NCI-H1417 (cell line): ENCODE measurements at regions not wholly inside any gene's neighbourhood (a gene's known extent, or its start where the extent isn't known, plus 50 kb on each side); places are given as distances from the start of the nearest gene placed in this dataset.
"Not testable (repeated sequence)": the region's sequence is repeated elsewhere in the genome, so short reads cannot be mapped to it uniquely, and the experiment has no call there.

Experiments
- DNase-seq, 3 experiments: peaks; one replicate each; lab custom pipeline; 2025; lab: John Stamatoyannopoulos, UW

DNA sequence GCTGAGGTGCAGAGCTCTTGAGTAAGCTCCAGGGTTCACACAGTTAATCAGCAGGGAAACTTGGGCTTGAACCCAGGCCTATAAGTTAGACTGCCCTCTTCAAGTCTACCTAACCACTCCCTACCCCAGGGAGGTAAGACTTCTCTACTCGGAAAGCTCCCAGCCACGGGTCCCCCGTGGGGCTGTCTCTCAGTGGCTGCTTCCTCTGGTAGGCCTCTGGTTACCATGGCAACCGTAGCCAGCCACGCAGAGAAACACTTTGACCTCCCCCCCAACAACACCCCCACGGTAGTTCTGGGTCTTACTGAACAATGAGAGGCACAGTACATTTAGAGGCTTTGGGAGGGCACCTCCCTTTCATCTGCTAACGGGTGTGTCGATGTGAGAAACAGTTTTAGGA lies 245.2 kb downstream of the AACS start:
- no peak for DNase-seq

DNA sequence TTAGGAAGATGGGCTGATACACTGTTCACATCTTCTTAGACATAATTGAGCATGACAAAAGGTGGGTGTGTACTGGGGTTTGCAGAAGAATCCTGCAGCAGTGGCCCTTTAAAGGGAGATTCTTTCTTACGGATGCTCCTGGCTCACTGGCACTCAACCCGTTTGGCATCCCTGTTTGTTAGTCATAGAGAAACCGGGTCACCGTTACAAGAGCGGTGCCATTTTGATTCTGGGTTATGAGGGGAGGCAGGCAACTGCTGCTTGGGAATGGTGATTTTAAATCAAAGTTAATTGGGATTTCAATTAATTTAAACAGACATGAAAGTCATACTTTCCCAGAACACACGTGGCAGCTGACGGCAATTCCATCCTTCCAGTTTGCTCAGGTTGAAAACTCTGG lies 245.8 kb downstream of the AACS start:
- no peak for DNase-seq

DNA sequence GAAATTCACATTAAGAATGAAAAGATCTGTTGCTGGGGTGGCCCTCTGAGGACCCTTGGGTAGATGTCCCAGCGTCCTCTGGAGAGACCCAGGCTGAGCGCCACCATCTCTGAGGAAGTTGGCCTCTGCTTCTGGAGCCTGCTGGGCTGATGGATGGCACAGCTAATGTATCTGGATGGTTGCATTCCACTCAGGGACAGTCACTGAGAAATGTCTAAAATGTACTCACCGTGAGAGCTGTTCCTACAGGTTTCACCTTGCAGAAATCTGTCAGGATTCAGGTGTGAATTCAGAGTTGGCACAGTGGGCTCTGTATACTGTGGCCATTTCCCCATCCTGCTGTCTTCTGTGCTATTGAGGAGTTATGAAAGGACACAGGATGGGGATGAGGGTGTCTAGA lies 247.2 kb downstream of the AACS start:
- DNase-seq, result no peak

DNA sequence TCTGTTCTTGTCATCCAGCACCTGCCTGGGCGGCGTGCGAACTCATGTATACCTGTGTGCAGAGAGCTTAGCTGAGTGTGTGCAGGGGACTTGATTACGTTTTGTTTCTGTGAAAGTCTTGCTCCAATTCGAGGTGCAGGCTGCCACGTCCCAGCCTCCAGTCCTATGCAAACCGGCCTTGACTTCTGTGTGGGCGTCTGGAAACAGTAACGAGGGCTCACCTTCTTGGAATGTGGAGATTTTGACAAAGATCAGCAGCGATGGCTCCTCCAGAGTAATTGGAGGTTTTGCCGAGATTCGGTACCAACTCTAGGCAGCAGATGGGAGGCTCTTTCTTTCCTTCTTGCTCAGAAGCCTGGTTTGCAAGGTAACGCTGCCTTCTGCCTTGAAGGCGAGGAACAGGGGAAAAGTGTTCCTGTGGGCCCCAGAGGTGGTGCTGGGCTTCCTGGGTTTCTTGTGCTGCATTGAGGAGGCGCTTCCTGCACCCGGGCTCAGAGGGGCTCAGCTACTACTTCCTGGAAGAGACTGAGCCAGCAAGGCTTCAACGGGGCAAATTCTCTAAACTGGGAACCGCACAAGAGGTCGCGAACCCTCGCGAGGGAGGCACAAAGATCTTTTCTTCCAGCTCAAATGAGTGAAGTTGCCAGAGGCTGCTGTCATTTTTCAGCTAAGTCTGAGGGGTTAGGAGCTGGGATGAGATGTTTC lies 249.0 kb downstream of the AACS start:
- DNase-seq, result no peak

- no peak for DNase-seq
Observed at GRCh38 chr12:125315771-125316170, 250.5 kb downstream of the AACS start.

DNA sequence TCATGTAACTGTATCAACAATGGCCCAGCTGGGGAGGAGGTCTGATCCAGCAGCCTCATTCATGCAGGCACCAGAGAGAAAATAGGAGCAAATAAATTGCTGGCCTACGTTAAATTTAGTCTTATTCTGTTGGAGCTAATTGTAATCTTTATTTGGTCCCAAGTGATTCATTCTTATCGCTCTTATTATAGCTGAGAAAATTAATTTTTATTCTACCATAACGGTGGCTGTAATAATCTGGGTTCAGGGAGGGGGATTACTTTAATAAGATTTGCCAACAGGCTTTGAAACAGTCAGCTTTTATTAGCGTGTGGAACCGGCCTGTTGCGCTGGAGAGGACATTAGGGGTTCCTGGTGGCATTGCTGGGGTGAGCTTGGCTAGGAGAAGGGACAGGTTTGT lies 254.9 kb downstream of the AACS start:
- no peak for DNase-seq

DNA sequence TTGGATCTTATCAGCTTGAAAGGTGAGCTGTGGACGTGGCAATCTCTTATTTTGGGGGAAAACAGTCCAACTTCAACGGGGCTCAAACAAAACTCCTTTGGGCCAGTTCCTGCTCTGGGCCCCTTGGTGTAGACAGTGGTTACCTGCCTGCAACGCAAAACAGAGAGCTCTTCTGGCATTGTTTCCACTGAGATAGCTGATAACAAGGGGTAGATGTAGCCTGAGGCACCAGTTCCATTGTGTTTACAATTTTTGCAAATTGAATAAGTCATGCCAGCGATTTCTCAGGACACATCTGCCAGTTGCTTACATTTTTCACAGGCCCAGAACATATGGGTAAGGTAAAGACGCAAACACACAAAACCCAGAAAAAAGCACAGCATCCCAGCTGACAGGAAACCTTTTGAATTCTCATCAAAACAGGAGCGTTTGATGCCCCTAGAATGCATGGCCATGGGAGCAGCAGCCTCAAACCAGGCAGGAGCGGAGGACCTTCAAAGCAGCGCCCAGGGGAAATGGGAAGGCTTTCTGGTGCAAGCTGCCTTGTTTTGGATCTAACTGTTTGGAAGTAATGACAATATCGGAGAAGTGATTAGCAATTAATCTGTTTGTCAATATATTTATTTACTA lies 259.7 kb downstream of the AACS start:
- no peak for DNase-seq

DNA sequence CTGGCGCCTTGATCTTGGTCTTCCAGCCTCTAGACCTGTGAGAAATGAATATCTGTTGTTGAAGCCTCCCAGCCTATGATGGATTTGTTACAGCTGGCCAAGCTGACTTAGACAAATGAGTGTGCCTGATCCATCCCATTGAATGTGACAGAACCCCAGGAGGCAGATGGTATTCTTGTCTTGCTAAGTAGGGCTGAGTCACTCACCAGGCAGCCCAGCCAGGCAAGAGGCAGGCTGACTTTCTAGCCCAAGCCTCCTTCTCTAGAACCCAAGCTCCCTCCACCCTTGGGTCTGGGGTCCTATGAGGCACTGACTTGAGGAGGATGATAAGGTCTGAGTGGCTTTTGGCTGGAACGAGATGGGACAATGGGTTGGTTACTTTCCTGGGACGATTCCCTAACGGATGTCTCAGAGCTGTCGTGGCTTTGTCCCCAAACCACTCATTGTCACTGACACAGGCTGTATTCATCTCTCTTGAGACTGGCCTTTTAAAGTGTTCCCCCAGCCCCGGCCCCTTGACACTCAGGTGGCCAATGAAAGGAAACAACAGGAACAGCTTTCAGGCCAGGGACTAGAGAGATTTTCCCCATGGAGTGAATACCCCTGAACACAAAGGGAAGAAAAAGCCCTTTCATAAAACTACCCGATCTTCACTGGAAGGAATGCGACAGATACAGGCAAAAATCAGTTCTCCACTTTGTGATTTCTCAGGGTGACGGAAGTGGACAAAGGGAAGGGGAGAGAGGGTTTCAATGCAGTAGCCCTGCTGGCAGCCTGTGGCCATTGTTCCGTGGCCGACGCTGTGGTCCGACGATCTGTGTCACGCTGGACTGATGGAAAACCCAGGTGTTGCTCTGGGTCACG lies 264.2 kb downstream of the AACS start:
- DNase-seq, result no peak

DNA sequence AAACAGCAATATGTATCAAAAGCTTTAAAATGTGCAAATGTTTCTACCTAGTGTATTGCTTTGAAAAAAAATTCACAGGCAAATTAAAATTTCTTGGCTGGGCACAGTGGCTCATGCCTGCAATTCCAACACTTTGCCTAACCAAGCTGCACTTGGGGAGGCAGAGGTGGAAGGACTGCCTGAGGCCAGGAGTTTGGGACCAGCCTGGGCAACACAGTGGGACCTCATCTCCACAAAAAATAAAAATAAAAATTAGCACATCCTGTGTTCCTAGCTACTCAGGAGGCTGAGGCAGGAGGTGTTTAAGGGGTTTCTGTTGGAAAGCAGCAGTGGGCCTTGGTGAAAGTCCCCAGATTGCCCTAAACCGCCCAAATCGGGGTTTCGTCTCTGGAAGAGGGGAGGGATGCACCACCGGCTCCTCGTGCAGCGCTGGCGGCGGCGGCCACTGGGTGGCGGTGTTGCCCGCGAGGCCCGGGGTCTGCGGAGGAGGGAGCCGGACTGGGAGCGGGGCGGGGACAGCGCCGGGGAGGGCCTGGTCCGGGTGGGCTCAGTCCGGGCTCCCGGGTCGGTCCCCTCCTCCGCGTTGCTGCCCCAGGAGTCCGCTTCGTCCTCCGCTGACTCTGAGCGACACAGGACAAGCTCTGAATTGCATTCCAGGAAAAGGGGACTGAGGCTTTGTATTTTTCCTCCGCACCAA lies 265.6 kb downstream of the AACS start:
- peak in 1 of 3 experiments; percentile 27 for DNase-seq

GRCh38 chr12:125331342-125332052 lies 266.3 kb downstream of the AACS start:
- no peak for DNase-seq

DNA sequence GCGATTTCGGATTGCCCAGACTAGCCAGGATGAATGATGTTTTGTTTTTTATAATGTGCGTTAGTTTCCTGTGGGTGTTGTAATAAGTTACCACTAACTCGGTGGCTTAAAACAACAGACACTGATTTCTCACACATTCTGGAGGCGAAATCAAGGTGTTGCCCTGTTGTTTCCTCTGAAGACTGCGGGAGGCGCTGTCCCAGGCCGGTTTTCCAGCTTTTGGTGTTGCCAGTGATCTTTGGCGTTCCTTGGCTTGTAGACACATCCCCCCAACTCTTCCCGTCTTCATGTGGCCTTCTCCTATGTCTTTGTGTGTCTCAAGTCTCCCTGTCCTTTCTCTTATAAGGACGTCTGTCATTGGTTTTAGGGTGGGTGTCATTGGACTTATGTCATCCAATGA lies 267.7 kb downstream of the AACS start:
- DNase-seq, result no peak

DNA sequence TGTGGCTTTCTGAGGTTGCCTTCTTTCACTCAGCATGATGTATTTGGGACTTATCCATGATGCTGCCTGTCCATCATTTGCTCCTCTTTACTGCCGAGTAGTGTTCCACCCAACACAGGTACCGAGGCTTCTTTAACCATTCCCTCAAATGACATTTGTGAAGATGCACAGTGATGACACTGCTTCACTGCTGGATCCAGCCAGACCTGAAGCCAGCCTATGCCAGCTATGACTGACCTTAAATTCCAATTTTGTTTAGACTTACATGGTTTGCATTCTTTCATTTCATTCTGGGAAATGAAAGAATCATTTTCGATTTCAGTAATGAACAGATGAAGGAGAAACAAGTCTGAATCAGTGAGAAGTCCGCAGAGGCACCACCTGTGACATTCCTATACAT lies 271.0 kb downstream of the AACS start:
- DNase-seq, result no peak

DNA sequence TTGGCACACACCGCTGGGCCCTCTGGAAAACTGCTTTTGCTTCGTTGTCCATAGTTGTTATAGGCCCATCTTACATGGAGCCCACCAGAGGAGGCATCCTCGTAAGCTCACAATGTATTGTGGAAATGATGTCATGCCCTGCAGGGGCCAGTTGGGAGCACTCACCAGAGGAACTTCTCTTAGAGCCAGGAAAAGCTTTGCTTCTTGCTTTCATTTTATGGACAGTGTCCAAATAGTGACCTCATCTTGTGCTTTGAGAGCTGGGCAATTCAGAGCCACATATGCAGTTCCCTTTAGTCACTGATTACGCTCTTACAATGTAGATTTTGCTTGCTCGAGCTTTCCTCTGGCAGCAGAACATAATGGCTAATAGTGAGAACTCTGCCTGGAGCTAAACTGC lies 275.6 kb downstream of the AACS start:
- no peak for DNase-seq

- DNase-seq, result no peak
Observed at GRCh38 chr12:125341422-125341821, 276.2 kb downstream of the AACS start.

DNA sequence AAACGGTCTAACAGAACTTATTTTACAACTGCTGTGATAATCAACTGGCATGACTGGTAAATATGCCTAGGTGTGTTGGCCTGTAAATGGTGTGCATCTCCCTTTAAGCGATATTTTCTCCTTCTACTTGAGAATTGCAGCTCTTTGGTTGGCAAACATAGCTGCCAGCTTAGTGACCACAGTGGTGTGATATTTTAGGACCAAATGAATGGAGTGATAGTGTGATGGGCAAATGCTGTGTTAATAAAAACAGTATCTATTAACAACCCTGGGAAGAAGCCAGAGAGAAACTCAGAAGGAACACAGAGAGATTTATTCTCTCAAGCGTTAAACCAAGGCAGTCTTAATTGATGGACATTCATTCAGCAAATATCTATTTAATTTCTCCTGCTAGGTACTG lies 278.4 kb downstream of the AACS start:
- no peak for DNase-seq

- no peak for DNase-seq
Observed at GRCh38 chr12:125346362-125346761, 281.1 kb downstream of the AACS start.

DNA sequence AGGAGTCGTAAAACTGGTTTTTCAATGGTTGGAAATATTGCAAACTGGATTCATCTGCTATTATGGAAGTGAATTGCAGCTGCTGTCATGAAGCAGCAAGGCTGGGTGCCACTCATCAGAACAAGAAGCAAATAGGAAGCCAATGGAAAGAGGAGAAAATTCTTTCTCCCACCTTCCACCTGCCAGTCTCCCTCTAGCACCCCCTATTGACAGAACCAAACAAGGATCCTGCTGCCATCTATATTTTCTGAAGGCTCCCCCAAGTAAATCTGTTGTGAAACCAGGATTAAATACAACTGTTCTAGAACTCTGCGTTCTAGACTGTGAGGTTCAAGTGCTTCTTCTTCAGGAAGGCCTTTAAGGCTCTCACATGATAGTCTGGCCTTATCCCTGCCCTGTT lies 286.6 kb downstream of the AACS start:
- no peak for DNase-seq

DNA sequence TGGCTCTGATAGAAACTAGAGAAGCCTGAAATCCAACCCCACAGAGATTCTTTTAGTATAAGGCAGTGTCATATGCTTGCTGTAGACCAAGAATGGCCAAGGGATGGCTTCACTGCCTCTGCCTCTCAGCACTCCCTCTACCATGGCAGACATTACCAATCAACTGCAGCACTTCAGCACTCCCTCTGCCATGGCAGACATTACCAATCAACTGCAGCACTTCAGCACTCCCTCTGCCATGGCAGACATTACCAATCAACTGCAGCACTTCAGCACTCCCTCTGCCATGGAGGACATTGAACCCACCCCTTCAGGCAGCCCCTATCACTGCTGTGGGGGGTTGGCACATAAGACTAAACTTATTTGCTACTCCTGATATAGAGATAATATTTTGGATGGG lies 287.8 kb downstream of the AACS start:
- not testable (repeated sequence) for DNase-seq

DNA sequence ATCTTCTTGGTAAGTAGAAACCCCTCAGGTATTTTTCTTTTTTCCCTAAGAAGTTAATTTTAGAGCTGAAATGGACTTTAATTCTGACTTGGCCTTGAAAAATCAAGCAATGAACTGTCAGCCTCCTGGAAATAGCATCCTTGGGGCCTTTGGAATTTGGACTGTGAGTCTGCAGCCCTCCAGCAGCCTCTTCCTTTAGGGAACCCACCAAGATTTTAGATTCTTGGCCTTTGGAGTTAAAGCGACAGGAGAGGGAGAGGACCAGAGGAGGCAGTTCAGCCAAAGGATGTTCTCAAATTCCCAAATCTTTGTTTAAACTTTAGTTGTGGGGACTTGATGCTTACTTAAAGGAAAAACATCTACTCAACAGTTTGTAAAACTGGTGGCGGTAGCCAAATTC lies 288.6 kb downstream of the AACS start:
- DNase-seq, result no peak

GRCh38 chr12:125355614-125356013 lies 290.4 kb downstream of the AACS start:
- DNase-seq, result no peak

DNA sequence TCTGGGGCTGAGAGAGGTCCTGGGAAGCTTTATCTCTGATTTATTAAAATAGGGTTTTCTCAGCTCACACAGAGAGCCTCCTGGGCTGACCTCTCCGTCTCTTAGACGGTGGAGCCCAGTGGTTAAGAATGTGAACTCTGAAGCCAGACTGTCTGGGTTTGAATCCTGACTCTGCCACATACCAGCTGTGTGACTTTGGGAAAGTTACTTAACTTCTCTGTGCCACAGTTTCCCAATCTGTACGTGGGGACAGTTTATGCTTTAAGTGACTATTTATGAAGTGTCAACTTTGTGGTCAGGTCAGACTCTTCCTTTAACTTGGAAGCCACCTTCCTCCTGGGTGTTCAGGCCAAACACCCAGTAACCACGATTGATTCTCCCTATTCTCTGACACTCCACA lies 290.9 kb downstream of the AACS start:
- no peak for DNase-seq

- DNase-seq, result no peak
Observed at GRCh38 chr12:125357561-125357960, 292.3 kb downstream of the AACS start.
